GM21367 (cell line): ENCODE measurements at regions not wholly inside any gene's neighbourhood (a gene's known extent, or its start where the extent isn't known, plus 50 kb on each side); places are given as distances from the start of the nearest gene placed in this dataset.

Source experiments
- ATAC-seq: cut with Tn5 transposase; IDR thresholded peaks from one replicate; pipeline ENCODE4 v1.9.1; 2021; ENCODE audit not compliant: unreplicated experiment

DNA sequence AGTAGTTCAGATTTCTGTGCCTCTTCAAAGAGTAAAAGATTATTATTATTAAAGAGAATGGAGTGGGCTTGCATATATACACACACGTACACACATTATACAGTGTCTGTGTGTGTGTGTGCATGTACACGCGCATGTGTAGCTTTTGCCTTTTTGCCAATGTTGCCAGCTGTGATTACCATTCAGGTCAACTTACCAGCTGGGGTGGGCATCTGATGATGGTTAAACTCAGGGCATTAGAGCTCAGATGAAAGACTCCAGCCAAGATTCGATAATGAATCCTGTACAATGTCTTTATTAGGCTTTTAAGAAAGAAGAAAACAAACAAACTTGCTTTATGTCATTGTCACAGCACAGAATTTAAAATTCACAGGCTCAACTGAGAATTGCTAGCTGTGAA is 296.5 kb upstream of the DMAC1 start:
- no peak for ATAC-seq

DNA sequence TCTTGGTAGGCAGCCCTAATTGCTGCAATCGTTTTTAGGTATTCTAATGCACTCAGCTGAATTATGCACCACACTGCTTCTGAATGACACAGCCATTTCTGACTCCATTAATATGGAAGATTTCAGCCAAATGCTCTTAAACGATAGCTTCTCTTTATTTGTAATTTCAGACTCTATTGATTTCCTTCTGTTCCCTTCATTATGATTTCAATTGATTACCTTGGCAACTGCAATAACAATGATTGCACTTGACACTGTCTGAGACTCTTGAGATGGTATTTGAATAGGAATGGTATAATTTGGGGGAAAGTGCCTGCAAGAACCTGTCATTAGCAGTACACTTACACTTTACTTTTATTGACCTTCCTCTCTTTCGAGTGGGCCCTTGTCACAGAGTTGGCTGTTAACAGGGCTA is 296.1 kb upstream of the DMAC1 start:
- ATAC-seq = no peak

DNA sequence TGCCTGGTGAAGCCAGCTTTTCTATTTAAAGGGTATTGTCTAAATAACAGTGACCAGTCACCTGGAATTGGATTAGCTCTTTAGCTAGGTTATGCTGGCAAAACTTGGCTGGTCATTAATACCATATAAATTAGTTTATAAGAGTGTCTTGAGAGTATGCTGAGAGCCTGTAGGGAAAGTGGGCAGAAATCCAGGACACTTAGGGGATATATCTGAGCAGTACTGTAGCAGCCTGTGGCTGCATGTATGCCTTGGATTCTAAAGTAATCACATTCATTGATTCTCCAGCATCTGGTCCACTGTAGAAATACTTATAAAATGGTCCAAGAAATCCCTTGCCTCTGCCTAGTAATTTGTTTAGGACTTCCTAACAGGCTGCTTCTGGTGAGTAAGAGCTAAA is 288.9 kb upstream of the DMAC1 start:
- ATAC-seq = no peak

DNA sequence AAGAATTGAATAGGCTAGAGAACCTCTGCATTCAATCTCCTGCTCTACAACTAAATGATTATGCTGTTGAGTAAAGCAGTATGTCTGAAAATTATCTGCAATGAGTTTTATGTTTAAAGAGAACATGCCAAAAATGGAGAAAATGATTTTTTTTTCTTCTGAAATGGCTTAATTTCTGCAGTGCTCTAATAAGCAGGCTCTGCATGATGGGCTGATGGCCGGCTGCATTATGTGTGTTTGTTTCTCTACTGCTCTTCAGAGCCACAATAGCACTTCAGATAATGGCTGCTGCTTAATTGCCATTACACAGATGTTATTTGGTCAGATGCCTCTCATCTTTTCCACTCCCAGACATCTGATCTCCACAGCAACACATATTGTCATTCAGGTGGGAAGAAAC is 286.4 kb upstream of the DMAC1 start:
- no peak for ATAC-seq

DNA sequence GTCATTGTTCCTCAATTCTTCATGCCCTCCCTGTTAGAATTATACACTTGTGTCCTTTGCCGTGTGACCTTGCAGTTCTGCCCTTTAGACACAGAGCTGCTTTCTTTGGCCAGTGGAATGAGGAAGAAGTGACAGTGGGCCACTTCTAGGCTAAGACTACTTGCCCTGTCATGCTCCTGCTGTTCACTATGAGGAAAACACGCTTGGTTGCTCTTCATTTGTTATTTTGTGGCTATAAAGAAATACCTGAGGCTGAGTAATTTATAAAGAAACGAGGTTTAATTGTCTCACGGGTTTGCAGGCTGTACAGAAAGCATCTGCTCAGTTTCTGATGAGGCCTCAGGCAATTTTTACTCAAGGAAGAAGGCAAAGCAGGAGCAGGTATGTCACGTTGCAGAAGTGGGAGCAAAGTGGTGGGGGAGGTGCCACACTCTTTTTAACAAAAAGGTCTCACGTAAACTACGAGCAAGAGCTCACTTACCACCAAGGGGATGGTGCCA is 279.1 kb upstream of the DMAC1 start:
- ATAC-seq = no peak

DNA sequence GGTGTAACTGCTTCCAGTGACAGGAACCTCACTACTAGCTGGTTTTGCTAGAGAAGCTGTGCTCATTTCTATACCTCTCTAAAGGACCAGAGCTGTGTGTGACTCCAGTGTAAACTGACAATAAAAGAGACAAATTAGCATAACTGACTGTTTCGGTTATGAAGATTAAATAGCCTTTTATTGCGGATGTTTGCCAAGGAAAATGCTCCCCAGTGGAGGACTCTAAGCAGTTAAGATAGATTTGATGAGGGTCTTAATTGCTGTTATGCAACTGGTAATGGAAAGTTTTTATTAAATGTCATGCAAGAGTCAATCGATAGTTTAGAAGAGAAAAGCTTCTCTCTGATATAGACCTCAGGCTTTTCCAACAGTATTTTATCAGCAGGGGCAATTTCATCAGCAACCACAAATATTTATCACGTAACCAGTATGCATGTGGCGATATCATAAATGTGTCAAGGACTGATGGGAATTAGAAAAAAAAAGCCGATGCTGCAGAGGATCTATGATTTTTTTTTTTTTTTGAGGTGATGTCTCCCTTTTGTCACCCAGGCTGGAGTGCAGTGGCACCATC is 275.2 kb upstream of the DMAC1 start:
- ATAC-seq = no peak

DNA sequence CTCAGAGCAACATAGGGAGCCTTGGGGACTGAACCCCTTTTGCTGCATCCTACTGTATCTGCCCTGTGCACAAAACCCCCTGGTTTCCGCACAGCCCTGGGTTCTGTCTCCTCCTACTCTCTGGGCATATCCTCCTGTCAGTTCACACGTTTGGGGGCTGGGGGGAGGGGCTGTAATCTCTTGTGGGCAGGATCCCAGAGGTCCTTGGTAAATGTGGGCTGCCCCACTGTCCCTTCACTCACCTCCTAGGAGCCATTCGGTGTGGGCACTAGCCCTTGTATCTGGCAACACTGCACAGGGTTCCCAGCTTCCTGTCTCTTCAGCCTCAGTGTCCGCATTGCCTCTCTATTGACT is 271.8 kb upstream of the DMAC1 start:
- ATAC-seq = no peak

DNA sequence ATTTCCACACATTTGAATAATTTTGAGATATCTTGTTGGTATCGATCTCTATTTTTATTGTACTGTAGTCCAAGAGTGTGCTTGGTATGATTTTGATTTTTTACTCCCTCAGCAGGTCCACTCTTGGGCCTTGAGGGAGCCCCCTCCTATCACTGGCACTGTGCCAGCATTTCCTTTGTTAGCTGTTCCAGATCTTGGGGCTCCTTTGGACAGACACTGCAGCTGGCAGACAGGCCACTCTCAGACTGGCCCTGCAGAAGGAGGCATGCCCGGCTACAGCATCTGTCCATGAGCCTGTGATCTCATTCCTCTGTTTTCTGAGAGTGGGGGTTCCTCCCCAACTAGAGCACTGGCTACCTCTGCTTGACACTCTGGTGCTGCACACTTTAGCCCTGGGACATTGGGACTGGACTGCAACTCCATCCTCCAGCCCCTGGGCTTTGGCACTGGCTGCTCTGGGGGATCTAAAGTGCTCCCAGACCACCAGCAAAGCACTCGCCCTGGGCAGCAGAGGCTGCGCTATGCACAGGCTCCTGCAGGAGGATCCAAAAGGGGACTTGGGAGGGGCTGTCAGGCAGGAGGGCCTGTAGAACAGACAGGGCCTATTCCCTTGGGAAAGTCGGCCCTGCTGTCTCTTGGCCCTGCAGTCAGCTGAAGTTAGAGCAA is 271.3 kb upstream of the DMAC1 start:
- no peak for ATAC-seq

DNA sequence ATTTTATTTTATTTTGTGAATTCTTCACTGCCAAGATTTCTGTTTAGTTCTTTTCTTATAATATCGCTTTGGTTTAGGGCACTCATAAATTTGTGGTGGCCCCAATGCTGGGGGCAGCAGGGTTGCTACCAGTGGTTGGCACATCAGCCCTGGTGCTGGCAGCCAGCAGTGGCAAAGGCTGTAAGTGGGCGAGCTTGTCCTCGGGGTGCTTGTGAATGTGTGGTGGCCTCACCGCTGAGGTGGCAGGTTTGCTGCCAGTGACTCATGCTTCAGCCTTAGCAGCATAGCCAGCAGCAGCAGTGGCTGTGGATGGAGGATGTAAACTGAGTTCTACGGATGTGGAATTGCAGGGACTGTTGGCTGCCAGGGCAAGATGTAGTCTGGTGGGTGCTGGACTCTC is 262.9 kb upstream of the DMAC1 start:
- no peak for ATAC-seq

DNA sequence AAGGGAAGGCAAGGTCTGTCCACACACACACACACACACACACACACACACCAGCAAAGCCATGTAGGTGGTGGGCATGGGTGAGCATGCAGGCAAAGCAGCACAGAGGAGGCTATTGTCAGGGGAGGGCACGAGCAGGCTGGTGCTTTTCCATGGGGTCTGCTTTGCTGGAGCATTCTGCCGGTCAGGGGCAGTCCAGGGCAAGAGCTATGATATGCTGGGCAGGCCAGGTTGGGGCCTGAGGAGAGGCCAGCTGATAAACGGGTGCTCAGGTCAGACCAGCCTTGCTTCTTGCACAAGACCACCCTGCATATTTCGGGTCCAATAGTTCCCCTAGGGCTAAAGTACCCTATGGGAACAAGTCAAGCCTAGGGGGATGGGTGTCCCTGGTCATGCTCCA is 253.9 kb upstream of the DMAC1 start:
- no peak for ATAC-seq

DNA sequence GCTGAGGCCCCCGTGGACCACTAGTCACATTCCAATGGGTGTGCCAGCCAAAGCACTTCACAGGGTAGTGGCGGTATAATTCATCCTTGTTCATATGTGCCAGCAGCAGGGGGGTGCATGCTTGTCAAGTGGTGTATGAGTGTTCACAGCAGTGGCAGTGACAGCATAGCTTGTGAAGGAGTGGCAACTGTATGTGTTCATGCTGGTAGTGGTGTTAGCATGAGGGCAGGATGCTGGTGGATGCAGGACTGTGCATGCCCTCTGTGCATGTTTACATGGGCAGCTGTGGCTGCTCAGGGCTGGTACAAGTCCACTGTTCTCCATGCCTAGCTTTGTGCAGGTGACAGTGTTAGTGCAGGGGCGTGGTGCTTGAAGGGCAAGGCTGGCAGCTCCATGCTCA is 253.4 kb upstream of the DMAC1 start:
- ATAC-seq = no peak

DNA sequence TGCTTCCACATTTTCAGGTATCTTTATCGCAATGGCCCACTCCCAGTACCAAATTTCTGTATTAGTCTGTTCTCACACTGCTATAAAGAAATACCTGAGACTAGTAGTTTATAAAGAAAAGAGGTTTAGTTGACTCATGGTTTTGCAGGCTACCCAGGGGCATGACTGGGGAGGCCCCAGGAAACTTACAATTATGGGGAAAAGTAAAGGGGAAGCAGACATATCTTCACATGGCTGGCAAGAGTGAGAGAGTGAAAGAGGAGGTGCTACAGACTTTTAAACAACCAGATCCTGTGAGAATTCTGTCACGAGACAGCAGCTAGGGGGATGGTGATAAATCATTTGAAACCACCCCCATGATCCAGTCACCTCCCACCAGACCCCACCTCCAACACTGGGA is 238.2 kb upstream of the DMAC1 start:
- ATAC-seq = no peak

DNA sequence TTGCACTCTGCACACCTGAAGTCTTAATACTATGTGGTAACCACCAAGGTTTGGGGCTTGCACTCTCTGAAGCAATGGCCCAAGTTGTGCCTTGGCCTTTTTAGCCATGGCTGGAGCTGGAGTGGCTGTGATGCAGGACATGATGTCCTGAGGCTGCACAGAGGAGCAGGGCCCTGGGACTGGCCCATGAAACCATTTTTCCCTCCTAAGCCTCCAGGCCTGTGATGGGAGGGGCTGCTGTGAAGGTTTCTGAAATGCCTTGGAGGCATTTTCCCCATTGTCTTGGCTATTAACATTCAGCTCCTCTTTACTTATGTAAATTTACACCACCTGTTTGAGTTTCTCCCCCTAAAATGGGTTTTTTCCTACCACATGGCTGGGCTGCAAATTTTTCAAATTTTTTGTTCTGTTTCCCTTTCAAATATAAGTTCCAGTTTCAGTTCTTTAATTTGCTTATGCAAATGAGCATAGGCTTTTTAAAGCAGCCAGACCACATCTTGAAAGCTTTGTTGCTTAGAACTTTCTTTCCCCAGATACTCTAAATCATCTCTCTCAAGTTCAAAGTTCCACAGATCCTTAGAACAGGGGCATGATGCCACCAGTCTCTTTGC is 237.4 kb upstream of the DMAC1 start:
- no peak for ATAC-seq

DNA sequence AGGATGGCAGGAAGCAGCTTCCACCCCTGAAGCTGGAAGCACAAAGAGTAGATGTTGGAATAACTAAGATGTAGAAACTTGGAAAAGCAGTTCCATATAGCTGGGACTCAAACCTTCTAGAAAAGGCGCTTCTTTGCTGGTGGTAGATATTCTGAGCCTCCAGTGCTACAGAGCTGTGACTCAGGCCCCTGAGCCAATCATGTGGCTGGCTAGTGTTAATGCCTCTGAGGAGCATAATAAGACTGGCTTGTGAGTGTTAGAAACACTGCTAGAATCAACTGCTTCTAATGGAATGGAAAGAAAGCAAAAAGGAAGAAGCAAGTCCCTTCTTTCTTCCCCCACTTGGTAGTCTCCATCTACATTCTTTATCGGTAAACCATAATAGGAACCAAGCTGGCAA is 234.2 kb upstream of the DMAC1 start:
- ATAC-seq = no peak

DNA sequence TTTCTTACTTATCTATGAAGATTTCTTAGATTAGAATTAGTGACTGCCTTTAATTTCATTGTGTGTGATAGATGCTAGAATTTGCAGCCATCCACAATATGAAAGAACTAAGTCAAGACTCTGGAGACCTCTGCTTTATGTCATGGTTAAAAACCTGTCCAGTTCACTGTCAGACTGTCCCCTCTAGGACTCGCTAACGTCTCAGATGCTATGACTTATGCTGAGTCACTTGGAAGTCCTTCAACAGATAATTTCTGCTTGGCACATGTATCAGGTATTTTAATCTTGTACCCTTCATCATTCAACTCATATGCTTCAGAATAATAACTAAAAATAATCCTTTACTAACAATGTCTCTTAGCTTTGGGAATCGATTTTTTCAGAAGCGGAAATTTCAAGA is 230.5 kb upstream of the DMAC1 start:
- ATAC-seq = no peak

DNA sequence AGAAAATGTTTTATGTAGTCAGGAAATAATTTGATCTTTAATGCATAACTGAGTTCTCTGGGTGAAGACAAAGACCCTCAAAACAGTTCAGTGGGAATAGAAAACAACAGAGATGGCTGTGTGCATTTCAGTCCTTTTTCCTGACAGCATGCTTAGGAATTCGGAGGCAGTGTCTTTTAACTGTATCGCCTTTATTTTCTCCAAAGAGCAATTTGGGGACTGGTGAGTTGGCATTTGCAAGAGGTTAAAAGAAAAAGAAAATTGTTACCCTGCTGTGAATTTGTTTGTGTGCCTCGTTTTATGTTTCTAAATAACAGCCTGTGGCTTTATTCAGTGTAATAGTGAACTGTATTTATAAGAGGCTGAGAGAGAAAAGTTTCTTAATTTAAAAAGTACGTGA is 227.8 kb upstream of the DMAC1 start:
- ATAC-seq = no peak

DNA sequence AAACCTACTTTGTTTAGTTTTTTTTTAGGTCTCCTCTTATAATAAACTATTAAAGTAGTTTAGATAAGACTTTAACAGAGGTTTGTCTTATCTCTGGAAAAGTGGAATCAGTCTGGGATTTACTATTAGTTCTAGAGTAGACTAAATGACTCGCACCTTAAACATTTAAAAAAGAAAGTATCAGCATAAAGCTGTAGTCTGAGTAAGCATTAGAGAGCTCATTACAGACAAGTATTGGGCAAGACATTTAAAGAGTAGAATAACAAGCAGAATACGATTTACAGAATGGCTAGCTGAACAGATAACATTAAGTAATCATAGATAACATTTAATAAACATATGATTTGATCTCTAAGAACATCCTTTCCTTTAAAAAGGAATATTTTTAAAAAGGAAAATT is 226.0 kb upstream of the DMAC1 start:
- no peak for ATAC-seq

DNA sequence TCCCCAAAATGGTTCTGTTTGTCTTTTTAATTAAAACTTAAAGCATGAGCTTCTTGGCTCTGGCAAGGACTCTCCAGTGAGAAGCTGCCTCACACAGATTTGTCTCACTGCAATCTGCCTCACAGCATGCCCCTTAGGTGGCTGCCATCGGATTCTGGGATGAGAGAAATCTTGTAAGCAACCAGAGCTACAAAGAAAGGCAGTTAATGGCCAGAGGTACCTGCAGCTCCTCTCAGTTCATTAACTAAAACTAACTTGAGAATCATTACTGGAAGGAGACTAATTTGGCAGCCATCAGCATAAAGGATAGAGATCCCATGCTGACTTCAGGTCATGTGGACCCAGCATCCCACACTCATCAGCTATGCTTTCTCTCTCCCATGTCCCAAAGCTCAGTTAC is 220.6 kb upstream of the DMAC1 start:
- no peak for ATAC-seq

DNA sequence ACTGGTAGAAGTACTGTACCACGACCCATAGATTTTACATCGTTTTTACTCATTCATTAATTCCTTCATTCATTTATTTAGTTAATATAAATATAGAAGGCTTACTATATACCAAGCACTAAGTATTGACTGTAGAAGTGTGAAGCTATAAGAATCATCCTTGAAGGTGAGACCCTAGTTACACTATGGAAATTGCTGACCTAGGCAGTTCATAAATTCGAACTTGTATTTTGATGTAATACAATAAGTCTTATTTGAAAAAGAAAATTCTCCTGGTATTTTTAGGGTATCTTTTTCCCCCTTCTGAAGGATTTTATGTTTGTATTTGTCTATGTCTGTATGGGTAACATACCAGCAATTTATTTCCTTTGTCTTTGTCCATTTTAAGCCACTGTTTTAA is 220.1 kb upstream of the DMAC1 start:
- no peak for ATAC-seq

DNA sequence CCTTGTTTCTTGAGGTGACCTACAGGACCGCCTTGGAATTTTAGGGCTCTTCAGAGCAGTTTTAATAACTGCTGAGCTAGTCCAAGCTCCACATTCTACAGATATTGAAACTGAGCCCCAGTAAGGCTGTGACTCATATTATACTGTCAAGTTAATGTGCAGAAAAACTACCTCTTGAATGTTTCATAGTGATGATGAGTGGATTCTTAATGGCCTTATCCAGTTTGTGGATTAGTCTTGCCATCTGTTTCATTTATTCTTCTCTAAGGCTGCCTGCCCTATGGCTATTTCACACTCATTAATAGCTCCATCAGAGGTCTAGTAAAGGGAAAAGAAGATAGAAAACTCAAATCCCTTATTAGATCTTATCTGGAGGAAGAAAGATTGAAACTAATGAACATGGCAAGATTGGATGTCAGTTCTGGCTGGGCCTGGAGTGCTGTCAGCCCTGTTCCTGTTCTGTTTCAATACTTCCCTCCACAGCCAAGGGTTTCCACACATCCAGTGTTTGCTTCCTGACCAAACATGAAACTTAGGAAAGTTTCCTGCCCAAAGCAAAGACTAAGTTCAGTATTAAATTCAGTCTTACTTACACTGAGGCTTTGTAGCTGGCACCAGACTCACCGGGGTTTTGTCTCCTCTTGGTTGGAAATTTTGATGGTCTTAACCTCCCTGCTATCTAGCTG is 215.6 kb upstream of the DMAC1 start:
- ATAC-seq = no peak

DNA sequence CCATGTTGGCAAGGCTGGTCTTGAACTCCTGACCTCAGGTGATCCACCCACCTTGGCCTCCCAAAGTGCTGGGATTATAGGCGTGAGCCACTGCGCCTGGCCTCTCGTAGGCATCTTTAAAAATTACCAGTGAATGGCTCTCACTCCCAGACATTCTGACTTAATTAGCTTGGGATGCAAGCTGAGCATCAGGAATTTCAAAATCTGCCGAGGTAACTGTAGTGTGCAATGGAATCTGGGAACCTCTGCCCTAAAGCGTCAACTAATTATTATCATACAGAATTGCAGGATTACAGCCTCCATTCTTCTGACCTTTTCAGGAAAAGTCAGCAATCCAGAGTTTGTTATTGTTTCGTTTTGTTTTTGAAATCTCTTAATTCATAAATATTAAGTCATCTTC is 213.4 kb upstream of the DMAC1 start:
- ATAC-seq = no peak

DNA sequence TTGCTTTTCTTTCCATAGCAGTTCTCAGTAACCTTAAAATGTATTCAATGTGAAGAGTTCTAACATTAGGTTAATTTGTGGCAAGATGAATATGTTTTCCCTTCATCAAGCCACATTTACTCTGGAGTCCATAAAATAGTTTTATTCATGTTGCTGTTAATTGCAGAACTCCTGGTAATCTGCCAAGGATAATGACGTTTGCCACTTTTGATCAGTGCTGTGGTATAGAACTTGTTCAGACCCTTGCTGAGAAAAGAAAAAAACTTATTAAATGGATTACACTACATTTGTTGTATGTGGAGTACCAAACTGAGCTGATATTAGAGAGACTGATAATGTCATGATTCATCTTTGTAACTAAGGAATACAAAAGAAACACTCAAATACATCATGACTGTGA is 212.4 kb upstream of the DMAC1 start:
- ATAC-seq = no peak
